Activated T-cell treated with anti-CD3 and anti-CD28 coated beads, Interleukin-2, amount 50 U/mL, for 4 hours (primary cell): ENCODE measurements at regions not wholly inside any gene's neighbourhood (a gene's known extent, or its start where the extent isn't known, plus 50 kb on each side); places are given as distances from the start of the nearest gene placed in this dataset.

Experiments
- ATAC-seq, 2 donors: fragments of 200-7000 bp; cut with Tn5 transposase; one replicate each; pipeline ENCODE4 v1.10.0; 2021
- DNase-seq: peaks from one replicate; pipeline ENCODE4 v3.0.0-alpha.2; 2020
- H3K27me3 Mint-ChIP-seq: one replicate; pipeline ENCODE4 v1.8.0; 2021; ENCODE audit warnings: low read depth, mixed read lengths
- H3K36me3 Mint-ChIP-seq: one replicate; pipeline ENCODE4 v1.8.0; 2022; ENCODE audit warnings: mixed read lengths; ENCODE audit not compliant: insufficient read depth
- H3K4me1 Mint-ChIP-seq: one replicate; pipeline ENCODE4 v1.8.0; 2021; ENCODE audit warnings: low read depth, mixed read lengths
- H3K4me3 Mint-ChIP-seq: one replicate; pipeline ENCODE4 v1.8.0; 2021; ENCODE audit warnings: mild to moderate bottlenecking, moderate library complexity, mixed read lengths
- H3K9me3 Mint-ChIP-seq: one replicate; pipeline ENCODE4 v1.8.0; 2021; ENCODE audit warnings: mixed read lengths

DNA sequence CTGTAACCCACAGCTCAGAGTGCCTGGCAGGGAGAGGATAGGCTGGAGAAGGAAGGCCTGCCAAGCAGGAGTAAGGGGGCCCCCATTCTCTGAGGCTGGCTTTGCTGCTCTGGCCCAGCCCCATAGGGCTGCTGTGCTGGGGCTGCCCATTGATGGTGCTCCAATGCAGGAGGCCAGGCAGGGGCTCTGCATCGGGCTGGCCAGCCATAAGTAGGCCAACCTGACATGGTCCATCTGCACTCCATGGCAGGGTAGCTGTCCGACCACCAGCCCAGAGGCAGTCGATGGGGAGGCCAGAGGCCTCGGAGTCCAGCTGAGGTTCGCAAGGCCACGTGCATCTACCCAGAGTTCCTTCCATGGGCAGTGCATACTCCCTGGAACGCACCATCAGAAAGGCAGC is 75.0 kb upstream of the PITX1 start:
- Mint-ChIP-seq H3K9me3 (no peaks in the 10 kb centered on the region), H3K4me1 (no peaks in the 10 kb centered on the region), H3K27me3 (no peaks in the 10 kb centered on the region), H3K36me3 (no peaks in the 10 kb centered on the region), H3K4me3 (no peak overlapping the region)
- ATAC-seq (no peak), DNase-seq (no peak)

DNA sequence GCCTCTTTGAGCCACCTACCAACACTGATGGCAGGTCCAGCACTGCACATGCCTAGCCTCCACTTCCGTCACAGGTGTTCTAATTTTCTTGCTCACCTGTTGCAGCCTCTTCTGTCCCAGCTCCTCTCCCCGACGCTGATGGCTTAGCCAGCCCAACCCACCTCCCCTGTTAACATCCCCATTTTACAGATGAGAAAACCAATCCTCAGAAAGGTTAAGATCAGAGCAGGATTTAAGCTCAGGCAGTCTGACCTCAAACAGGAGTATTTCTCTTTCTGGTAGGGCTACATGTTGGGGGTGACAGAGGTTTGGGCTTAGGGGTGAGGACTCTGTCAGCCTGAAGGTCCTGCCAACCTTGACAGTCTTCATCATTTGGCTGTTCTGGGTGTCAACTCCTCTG is 74.5 kb upstream of the PITX1 start:
- Mint-ChIP-seq H3K27me3 (no peaks in the 10 kb centered on the region), H3K36me3 (no peaks in the 10 kb centered on the region), H3K4me1 (no peaks in the 10 kb centered on the region), H3K9me3 (no peaks in the 10 kb centered on the region), H3K4me3 (no peak overlapping the region)
- ATAC-seq: no peak
- DNase-seq: no peak

DNA sequence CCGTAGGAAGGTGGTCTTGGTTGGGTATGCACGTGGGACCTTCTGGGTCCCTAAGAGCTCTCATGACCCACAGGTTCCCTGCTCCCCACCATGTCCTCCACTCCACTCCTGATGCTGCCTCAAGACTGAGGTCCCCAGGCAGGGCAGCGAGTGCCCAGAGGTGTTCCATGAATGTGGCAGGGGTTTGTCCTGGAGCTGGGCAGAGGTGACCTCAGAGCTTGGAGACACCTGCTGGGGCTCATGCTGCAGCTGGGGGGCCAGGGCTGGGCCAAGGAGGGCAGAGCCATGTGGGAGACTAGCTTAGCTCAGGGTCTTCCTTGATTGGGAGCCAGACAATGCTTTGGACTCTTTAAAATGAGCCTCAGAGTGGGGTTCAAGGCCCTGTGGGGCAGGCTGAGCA is 74.0 kb upstream of the PITX1 start:
- Mint-ChIP-seq H3K36me3 (no peaks in the 10 kb centered on the region), H3K27me3 (no peaks in the 10 kb centered on the region), H3K4me3 (no peak overlapping the region), H3K9me3 (no peaks in the 10 kb centered on the region), H3K4me1 (no peaks in the 10 kb centered on the region)
- ATAC-seq: no peak
- DNase-seq: no peak

DNA sequence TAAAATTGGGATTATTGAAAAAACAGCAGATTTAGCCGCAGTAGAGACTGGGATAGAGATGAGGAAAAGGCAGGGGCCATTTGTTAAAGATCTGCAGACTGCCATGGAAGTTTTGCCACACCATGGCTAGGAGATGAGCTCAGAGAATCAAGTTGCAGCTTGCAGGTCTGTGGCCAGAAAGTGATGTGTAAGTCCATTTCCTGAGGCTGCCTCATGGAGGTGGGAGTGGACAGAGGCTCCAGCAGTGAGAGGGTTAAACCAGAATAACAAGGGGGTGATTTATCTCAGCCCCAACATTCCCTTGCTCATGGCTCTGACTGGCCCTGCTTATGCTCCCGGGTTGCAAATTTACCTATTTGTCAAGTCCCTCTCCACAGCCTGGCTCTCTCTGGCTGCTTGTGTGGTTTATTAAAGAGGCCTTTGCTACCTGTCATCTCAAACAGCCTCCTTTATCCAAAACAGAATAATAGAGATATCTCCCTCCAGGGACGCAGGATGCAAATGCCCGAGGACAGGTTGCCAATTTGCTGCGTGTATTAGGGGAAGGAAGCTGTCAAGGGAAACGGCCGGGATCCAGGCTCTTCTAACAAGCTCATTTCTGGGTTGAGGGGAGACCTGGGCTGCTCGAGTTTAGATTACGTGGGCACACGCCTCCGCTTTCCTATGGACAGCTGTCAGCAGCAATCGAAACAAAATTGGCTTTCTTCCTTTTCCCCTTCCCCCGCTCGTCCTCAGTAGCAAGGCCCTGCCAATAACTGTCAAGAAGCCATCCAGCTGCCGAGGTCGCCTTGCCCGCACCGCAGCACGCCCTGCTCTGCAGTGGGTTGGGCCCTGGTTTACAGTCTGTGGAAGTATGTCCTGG is 72.8 kb upstream of the PITX1 start:
- DNase-seq: no peak
- H3K36me3 Mint-ChIP-seq: no peaks in the 10 kb centered on the region

DNA sequence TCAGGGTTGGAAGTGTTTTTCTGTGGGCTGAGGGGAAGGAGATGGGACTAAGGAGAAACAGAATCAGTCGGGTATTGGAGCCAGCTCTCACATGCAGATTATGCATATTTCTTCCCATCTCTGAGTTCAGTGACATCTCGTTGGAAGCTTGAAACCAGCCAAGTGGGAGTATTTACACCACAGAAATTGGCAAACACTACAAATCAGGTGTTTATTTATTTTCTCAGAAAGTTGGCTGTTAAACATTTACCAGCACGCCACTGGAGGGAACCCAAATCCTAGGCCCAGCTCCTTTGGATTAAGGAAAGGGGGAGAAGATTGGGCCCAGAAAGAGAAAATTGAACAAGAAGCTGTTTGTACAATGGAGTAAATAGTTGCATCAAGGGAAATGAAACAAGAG is 72.1 kb upstream of the PITX1 start:
- no peak for ATAC-seq
- Mint-ChIP-seq H3K9me3 (no peaks in the 10 kb centered on the region), H3K27me3 (no peaks in the 10 kb centered on the region), H3K4me3 (no peak overlapping the region), H3K4me1 (no peaks in the 10 kb centered on the region), H3K36me3 (no peaks in the 10 kb centered on the region)
- DNase-seq: no peak

More for the DNA sequence above, 72.8 kb upstream of the PITX1 start:
- H3K4me3 Mint-ChIP-seq: no peak overlapping the region
- no peaks in the 10 kb centered on the region for H3K27me3 Mint-ChIP-seq
- H3K9me3 Mint-ChIP-seq: no peaks in the 10 kb centered on the region
- H3K4me1 Mint-ChIP-seq: no peaks in the 10 kb centered on the region
- ATAC-seq: no peak

DNA sequence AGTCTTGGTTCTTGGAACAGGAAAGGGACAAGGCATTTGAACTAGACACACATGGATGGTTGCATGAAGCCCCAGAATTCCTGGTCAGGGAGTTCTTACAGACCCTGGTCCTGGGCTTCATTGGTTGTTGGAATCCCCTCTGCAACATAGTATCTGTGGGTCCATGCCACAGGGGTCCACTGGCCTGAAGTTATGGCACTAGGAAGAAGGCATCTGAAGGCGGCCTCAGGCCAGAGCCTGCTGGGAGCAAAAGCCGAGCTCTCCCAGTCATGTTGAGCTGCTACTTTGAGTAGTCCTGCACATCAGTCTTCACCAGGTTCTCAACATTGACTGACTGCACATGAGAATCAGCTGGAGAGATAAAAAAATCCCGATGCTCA is 71.1 kb upstream of the PITX1 start:
- Mint-ChIP-seq H3K4me3 (no peak overlapping the region), H3K36me3 (no peaks in the 10 kb centered on the region), H3K27me3 (no peaks in the 10 kb centered on the region), H3K4me1 (no peaks in the 10 kb centered on the region), H3K9me3 (no peaks in the 10 kb centered on the region)
- ATAC-seq (no peak), DNase-seq (no peak)

DNA sequence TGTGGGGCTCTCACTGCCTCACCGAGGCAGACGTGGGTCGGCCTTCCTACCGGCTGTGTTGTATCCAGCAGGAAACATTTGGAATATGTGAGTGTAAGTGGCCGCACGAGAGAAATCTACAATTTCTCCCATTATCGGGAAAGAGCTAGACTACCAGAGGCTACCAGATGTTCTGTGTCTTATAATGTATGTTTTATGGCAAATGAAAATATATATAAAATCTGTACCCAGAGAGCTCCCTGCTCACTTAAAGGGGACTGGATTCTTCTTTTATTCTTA is 69.5 kb upstream of the PITX1 start:
- ATAC-seq (no peak), DNase-seq (no peak)
- Mint-ChIP-seq H3K36me3 (no peaks in the 10 kb centered on the region), H3K4me3 (no peak overlapping the region), H3K27me3 (no peaks in the 10 kb centered on the region), H3K4me1 (no peaks in the 10 kb centered on the region), H3K9me3 (no peaks in the 10 kb centered on the region)

DNA sequence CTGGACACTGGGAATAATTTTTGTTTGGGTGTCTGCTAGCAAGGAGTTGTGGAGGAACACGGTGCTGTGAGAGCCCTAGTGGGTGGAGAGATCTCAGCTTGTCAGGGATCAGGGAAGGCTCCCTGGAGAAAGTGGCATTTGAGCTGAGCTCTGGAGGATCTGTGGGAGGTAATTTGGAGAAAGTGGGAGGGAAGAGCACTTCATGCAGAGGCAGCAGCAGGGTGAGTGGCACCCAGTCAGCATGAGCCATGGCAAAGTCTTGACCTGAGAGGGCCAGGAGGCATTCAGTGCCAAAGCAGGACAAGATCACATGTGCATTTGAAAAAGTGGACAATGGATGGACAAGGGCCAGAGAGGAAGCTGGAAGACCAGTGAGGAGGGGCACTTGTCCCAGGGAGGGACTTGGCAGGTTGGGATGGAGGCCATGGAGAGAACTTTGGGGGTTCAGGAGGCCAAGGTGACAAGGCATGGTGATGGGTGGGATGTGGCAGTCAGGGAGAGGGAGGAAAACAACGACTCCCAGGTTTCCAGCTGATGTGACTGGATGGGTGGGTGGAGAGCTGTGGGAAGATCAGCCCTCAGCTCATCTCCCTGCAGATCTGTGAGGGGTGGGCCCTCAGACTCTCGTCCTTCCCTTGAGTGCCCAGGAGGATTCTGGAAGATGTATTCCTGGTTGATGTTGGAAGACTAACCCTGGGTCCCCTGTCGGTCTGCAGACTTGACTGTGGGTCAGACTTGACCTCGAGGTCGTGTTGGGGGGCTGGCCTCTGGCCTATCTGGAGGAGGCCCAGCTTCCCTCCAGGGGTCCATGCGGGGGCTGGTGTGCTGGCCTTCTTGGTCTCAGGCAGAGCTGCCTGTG is 68.9 kb upstream of the PITX1 start:
- H3K4me1 Mint-ChIP-seq: no peaks in the 10 kb centered on the region
- ATAC-seq: no peak
- no peak overlapping the region for H3K4me3 Mint-ChIP-seq
- no peak for DNase-seq
- no peaks in the 10 kb centered on the region for H3K27me3 Mint-ChIP-seq
- no peaks in the 10 kb centered on the region for H3K36me3 Mint-ChIP-seq
- H3K9me3 Mint-ChIP-seq: no peaks in the 10 kb centered on the region

DNA sequence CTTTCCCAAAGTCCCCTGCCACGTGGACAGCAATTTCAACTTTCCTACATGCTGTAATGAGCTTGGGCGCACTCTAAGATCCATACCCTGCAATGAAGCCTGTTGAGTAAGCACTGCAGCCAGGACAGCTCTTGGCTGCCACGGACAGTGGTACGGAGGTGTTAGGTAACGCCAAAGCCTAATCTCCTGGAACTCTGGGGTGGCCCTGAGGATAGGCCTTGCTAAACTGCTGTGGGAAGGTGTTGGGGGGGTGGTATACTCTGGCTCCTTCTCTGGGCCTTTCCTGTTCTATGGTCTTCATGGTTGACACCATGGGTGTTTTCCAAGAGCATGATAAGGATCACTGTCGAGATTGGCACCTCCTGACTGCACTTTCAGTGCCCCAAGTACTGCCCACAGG is 66.4 kb upstream of the PITX1 start:
- Mint-ChIP-seq H3K4me3 (no peak overlapping the region), H3K36me3 (no peaks in the 10 kb centered on the region), H3K27me3 (peaks cover 11% of the 10 kb centered on the region), H3K9me3 (no peaks in the 10 kb centered on the region), H3K4me1 (no peaks in the 10 kb centered on the region)
- ATAC-seq (no peak), DNase-seq (no peak)

DNA sequence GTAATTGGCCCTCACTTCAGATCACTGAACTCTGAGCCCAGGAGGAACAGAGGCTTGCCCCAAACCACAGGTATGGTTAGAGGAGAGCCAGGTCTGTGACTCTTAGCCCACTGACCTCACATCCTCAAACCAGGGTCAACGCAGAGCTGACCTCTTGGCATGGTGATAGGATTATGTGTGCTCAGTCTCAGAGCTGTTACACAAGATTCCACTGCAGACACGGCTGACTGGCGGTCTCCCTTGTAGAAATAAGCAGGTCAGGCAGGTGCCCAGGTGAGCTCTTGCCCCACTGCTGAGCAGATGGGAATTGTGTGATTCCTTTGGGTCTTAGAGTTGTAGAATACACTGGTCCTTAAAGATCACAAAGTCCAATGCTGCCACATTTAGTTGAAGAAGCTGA is 66.0 kb upstream of the PITX1 start:
- H3K36me3 Mint-ChIP-seq: no peaks in the 10 kb centered on the region
- DNase-seq: no peak
- no peaks in the 10 kb centered on the region for H3K9me3 Mint-ChIP-seq
- H3K4me3 Mint-ChIP-seq: no peak overlapping the region
- peaks cover 13% of the 10 kb centered on the region for H3K27me3 Mint-ChIP-seq
- ATAC-seq: no peak
- H3K4me1 Mint-ChIP-seq: no peaks in the 10 kb centered on the region

DNA sequence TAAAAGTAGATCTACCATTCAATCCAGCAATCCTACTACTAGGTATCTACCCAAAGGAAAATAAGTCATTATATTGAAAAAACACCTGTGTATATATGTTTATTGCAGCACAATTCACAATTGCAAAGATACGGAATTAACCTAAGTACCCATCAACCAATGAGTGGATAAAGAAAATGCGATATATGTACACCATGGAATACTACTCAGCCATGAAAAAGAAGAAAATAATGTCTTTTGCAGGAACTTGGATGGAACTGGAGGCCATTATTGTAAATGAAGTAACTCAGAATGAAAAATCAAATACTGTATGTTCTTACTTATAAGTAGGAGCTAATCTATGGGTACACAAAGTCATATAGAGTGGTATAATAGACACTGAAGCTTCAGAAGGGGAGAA is 63.4 kb upstream of the PITX1 start:
- H3K27me3 Mint-ChIP-seq: peaks cover 13% of the 10 kb centered on the region
- H3K4me1 Mint-ChIP-seq: no peaks in the 10 kb centered on the region
- H3K9me3 Mint-ChIP-seq: no peaks in the 10 kb centered on the region
- DNase-seq: no peak
- no peak for ATAC-seq
- H3K36me3 Mint-ChIP-seq: no peaks in the 10 kb centered on the region
- H3K4me3 Mint-ChIP-seq: no peak overlapping the region

DNA sequence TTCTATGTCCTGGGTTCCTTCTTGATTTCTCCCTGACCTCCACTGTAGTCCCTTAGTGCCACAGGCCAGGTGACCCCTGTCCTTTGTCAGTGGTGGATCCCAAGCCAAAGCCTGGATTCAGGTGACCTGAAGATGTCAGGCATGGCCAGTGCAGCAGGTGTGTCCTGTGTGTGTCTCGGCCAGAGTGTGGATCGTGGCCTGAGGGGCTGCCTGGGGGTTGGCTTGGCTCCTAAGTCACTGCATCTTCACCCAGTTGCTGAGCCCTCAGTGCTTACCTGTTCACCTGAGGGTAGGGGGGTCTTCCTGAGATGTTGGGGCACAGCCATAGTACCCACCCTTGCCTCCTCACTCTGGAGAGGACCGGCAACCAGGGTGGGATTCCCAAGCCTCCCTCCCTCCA is 61.8 kb upstream of the PITX1 start:
- DNase-seq (no peak), ATAC-seq (no peak)
- H3K4me1 Mint-ChIP-seq: no peaks in the 10 kb centered on the region
- H3K9me3 Mint-ChIP-seq: no peaks in the 10 kb centered on the region
- H3K4me3 Mint-ChIP-seq: no peak overlapping the region
- no peaks in the 10 kb centered on the region for H3K36me3 Mint-ChIP-seq
- peaks cover 13% of the 10 kb centered on the region for H3K27me3 Mint-ChIP-seq

DNA sequence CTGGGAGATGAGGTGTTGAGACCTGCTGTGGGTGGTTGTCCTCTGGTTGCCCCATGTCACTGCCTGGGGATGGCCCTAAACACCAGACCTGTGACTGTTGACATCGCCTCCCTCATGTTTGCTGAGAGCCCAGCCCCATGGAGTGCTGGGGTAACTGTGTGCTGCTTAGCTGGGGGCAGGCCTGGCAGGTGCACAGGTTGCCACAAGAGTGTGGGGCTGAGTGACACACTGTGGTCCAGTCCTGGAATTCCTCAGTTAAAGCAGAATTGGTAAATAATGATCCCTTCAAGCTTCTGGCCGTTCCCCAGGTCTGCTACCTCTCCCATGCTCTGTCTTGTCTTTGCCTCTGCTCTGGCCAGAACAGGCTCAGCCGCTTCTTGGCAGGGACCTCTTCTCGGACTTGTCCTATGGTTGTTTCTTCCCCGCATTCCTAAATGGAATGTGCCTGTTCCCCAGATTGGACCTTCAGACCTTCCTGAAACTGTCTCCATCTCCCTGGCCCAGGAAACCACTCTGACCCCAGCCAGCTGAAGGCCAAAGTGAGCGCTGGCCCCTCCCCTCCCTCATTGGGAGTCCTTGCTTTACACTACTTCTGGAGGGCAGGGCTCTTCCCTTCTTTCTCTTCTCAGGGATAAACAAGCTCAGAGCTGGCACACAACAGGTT is 61.2 kb upstream of the PITX1 start:
- H3K27me3 Mint-ChIP-seq: peaks cover 13% of the 10 kb centered on the region
- no peak overlapping the region for H3K4me3 Mint-ChIP-seq
- no peaks in the 10 kb centered on the region for H3K36me3 Mint-ChIP-seq
- H3K9me3 Mint-ChIP-seq: no peaks in the 10 kb centered on the region
- H3K4me1 Mint-ChIP-seq: no peaks in the 10 kb centered on the region
- ATAC-seq (no peak), DNase-seq (no peak)

DNA sequence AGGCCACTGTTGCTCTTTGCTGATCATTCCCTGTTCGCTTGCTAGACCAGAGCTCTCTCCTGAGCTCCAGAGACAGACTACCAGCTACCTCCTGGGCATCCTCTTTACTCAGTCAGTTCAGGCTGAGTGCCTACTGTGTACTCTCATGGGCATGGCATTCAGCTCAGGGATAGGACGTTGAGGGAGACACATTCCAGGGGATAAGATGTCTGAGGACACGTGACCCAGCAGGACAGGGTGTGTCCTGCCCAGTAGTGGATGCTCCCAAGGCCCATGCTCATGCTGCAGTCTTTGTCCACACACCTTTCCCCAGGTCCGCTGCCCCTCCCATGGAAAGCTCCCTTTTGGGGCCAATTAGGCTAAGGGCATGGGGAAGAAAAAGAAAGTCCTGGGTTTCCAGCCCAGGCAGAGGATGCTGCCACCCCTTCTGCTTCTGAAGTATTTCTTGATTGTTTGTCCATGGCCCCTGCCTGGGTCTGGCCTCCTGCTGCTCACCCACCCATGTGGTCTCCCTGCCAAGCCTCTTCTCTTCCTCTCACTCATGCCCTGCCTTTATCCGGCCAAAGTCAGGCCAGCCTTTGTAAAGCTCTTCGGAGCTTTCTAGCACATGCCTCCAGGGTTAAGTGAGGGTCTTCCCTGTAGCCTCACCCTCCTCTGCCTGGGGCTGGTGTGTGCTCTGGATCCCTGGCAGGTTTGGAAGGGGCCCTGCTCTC is 60.5 kb upstream of the PITX1 start:
- no peak for DNase-seq
- Mint-ChIP-seq H3K4me3 (no peak overlapping the region), H3K4me1 (no peaks in the 10 kb centered on the region), H3K27me3 (peaks cover 13% of the 10 kb centered on the region), H3K36me3 (no peaks in the 10 kb centered on the region), H3K9me3 (no peaks in the 10 kb centered on the region)
- no peak for ATAC-seq
